ENCODE measurements at regions not wholly inside any gene's neighbourhood (a gene's known extent, or its start where the extent isn't known, plus 50 kb on each side); places are given as distances from the start of the nearest gene placed in this dataset.

DNA sequence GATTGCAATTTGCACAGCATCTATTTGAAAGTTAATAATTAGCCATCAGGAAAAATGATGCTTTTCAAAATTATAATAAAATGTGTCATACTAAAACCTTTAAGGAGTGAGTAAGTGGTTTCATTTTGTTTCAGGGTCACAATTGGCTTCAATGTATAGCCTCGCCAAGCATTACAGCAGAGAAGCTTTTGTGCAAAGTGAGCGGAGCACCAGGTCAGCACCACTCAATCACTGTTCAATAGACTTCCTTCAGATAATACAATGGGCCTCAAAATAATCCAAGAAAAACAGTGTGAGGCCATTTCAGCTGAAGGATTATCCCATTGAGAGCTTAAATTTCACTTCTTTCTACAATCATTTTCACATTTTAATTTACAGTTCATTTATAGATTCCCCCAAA is 409.2 kb upstream of the SLIT2 start:
- Histone ChIP-seq H4K5ac (ENCODE audit: insufficient read length, low read depth, low read length) (no peak overlapping the region), H3K4me1 (ENCODE audit: insufficient read depth, low read length) (no peaks in the 10 kb centered on the region), H3T11ph (ENCODE audit: low read length) (no peak overlapping the region), H3K27ac (ENCODE audit: insufficient read length, low read depth, low read length) (no peak overlapping the region), H2BK15ac (ENCODE audit: low read depth, low read length) (no peak overlapping the region), H2BK20ac (ENCODE audit: low read depth, low read length, poor library complexity, severe bottlenecking) (no peak overlapping the region), H3K14ac (ENCODE audit: insufficient read depth, low read length) (no peak overlapping the region), H2AK5ac (ENCODE audit: insufficient read length, low read length) (no peak overlapping the region), H3K79me1 (ENCODE audit: insufficient read depth, low read depth, low read length, poor library complexity, severe bottlenecking) (no peaks in the 10 kb centered on the region), H3K23me2 (ENCODE audit: insufficient read length, low read depth, low read length, poor library complexity, severe bottlenecking) (no peaks in the 10 kb centered on the region), H3K18ac (ENCODE audit: insufficient read length, low read depth, low read length) (no peak overlapping the region), H3K4me2 (ENCODE audit: insufficient read depth, insufficient read length, low read length) (no peak overlapping the region), H2AFZ (ENCODE audit: low read length) (no peak overlapping the region), H4K91ac (ENCODE audit: insufficient read length, low read depth, low read length) (no peak overlapping the region), H3K4ac (ENCODE audit: low read depth, low read length) (no peak overlapping the region), H4K8ac (replicated peaks; ENCODE audit: insufficient read length, low read depth, low read length) (no peak overlapping the region), H2BK12ac (ENCODE audit: insufficient read length, low read depth, low read length) (no peak overlapping the region), H3K23ac (ENCODE audit: insufficient read length, low read depth, low read length) (no peak overlapping the region), H3K9me3 (ENCODE audit: control insufficient read depth, low read depth, low read length) (no peaks in the 10 kb centered on the region), H2BK5ac (ENCODE audit: insufficient read length, low read length) (no peak overlapping the region), H3K9ac (ENCODE audit: extremely low read depth, insufficient read length, low read length) (no peak overlapping the region), H4K20me1 (ENCODE audit: control insufficient read depth, insufficient read depth, insufficient read length) (no peaks in the 10 kb centered on the region), H3K27me3 (ENCODE audit: insufficient read depth, low read length) (no peaks in the 10 kb centered on the region), H2BK120ac (ENCODE audit: low read depth, low read length, poor library complexity, severe bottlenecking) (no peak overlapping the region), H3K79me2 (ENCODE audit: insufficient read depth, low read length) (no peaks in the 10 kb centered on the region), H3K56ac (ENCODE audit: insufficient read length, low read depth, low read length) (no peak overlapping the region)
- TF ChIP-seq, protein P1, sequence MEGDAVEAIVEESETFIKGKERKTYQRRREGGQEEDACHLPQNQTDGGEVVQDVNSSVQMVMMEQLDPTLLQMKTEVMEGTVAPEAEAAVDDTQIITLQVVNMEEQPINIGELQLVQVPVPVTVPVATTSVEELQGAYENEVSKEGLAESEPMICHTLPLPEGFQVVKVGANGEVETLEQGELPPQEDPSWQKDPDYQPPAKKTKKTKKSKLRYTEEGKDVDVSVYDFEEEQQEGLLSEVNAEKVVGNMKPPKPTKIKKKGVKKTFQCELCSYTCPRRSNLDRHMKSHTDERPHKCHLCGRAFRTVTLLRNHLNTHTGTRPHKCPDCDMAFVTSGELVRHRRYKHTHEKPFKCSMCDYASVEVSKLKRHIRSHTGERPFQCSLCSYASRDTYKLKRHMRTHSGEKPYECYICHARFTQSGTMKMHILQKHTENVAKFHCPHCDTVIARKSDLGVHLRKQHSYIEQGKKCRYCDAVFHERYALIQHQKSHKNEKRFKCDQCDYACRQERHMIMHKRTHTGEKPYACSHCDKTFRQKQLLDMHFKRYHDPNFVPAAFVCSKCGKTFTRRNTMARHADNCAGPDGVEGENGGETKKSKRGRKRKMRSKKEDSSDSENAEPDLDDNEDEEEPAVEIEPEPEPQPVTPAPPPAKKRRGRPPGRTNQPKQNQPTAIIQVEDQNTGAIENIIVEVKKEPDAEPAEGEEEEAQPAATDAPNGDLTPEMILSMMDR (conservative IDR thresholded peaks at IDR 0.05) = no peak
- H3K27ac Mint-ChIP-seq = no peak overlapping the region
- H3K4me3 Mint-ChIP-seq = no peak overlapping the region
- no peak for DNase-seq
- no peaks in the 10 kb centered on the region for H3K4me1 Mint-ChIP-seq
- WGBS (ENCODE audit: extremely low coverage, insufficient read length, low lambda C conversion rate) = no CpG with 5 or more reads among the region's 2 CpGs
- no peaks in the 10 kb centered on the region for H3K9me3 Mint-ChIP-seq
- no peaks in the 10 kb centered on the region for H3K36me3 Mint-ChIP-seq (ENCODE audit: insufficient read depth in 1 of 3, low read depth in 3 of 3)
- H3K27me3 Mint-ChIP-seq (ENCODE audit: low read depth) = no peaks in the 10 kb centered on the region
